ENCODE measurements at regions not wholly inside any gene's neighbourhood (a gene's known extent, or its start where the extent isn't known, plus 50 kb on each side); places are given as distances from the start of the nearest gene placed in this dataset.

DNA sequence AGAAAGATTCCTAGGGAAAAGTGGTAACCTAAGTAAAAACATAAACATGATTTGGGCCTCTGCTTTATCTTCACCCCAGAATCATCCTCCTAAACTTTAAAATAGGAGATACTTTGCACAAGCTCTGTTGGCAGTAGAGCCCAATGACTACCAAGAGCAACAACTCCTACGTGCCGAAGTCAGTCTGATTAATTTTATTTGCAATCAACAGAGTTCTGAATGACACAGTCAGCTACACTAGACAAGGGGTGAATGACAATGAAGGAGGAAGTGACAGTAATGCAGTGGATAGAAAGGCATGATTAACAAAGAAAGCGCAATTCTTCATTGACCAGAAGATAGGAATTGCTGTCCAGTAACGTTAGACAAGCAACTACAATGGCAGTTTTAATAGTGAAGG is 957.9 kb upstream of the USP15 start:
- no peak overlapping the region for H3K4me3 ChIP-seq (ENCODE audit: low read depth in 1 of 2, low read length in 2 of 2)
- no peaks in the 10 kb centered on the region for H3K36me3 ChIP-seq (ENCODE audit: control insufficient read depth in 1 of 2, insufficient read depth in 2 of 2, low read length in 2 of 2)
- no peaks in the 10 kb centered on the region for H3K4me1 ChIP-seq (ENCODE audit: control insufficient read depth in 1 of 2, insufficient read depth in 2 of 2, low read length in 2 of 2)
- H3K9me3 ChIP-seq (ENCODE audit: control insufficient read depth in 1 of 2, low read length in 2 of 2) = no peaks in the 10 kb centered on the region
- no peaks in the 10 kb centered on the region for H3K27me3 ChIP-seq (ENCODE audit: low read depth, low read length)
- H3K27ac ChIP-seq (ENCODE audit: low read length) = no peak overlapping the region

DNA sequence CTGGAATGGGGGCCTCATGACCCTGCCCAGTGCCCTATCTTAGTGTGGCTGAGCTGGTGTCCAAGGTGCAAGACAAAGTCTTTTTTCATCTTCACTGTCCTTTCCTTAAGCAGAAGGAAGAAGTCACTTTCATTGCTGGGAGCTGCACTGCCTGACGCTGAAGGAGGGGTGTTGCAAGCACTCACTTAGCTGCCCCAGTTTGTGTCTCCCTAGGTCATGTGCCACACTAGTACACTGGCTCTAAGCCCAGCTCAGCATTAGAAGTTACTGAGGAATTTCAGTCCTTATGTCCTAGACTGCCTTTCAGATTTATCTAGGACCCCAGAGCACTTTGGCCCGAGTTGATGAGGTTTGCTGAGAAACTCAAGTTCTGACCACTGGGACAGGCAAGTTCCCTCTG is 952.0 kb upstream of the USP15 start:
- Histone ChIP-seq H3K27me3 (ENCODE audit: low read depth, low read length) (no peaks in the 10 kb centered on the region), H3K36me3 (ENCODE audit: control insufficient read depth in 1 of 2, insufficient read depth in 2 of 2, low read length in 2 of 2) (no peaks in the 10 kb centered on the region), H3K4me3 (ENCODE audit: low read depth in 1 of 2, low read length in 2 of 2) (no peak overlapping the region), H3K4me1 (ENCODE audit: control insufficient read depth in 1 of 2, insufficient read depth in 2 of 2, low read length in 2 of 2) (no peaks in the 10 kb centered on the region), H3K27ac (ENCODE audit: low read length) (no peak overlapping the region), H3K9me3 (ENCODE audit: control insufficient read depth in 1 of 2, low read length in 2 of 2) (no peaks in the 10 kb centered on the region)

DNA sequence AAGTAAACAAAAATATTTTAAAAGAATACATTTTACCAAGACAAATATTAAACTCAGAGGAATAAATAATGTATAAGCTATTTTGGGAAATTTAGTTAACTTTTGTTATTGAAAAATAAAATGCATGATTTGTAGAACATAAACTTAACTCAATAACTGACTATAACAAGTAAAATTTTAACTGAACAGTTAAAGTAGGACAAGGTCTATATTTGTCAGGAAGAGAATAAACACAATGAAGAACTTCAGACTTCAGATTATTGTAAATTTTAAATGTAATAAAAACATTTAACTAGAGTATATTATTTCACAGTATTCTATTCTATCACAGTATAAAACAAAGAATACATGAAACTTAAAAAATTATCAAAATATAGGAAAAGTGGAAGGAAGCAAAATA is 948.8 kb upstream of the USP15 start:
- H3K36me3 ChIP-seq (ENCODE audit: control insufficient read depth in 1 of 2, insufficient read depth in 2 of 2, low read length in 2 of 2) = no peaks in the 10 kb centered on the region
- no peaks in the 10 kb centered on the region for H3K4me1 ChIP-seq (ENCODE audit: control insufficient read depth in 1 of 2, insufficient read depth in 2 of 2, low read length in 2 of 2)
- no peaks in the 10 kb centered on the region for H3K27me3 ChIP-seq (ENCODE audit: low read depth, low read length)
- H3K4me3 ChIP-seq (ENCODE audit: low read depth in 1 of 2, low read length in 2 of 2) = no peak overlapping the region
- H3K27ac ChIP-seq (ENCODE audit: low read length) = no peak overlapping the region
- no peaks in the 10 kb centered on the region for H3K9me3 ChIP-seq (ENCODE audit: control insufficient read depth in 1 of 2, low read length in 2 of 2)

DNA sequence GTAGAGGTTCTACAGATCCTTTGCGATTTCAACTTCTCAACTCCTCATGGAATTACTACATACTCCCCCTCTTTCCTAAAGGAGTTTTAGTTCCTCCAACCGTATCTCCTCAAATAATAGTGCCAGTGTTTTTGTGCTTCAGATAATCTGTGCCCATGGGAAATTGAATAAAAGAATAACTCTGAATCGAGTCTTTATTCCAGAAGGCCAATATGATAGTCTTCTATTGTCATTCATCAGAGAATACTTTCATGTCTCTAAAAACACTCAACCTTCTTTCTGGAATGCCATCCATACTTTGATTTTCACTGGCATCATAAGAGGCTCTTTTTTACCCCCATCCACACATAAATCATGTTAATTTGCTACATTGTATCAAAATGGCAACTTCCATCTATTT is 911.3 kb upstream of the USP15 start:
- no peaks in the 10 kb centered on the region for H3K27me3 ChIP-seq (ENCODE audit: low read depth, low read length)
- no peak overlapping the region for H3K4me3 ChIP-seq (ENCODE audit: low read depth in 1 of 2, low read length in 2 of 2)
- H3K4me1 ChIP-seq (ENCODE audit: control insufficient read depth in 1 of 2, insufficient read depth in 2 of 2, low read length in 2 of 2) = no peaks in the 10 kb centered on the region
- H3K27ac ChIP-seq (ENCODE audit: low read length) = no peak overlapping the region
- no peaks in the 10 kb centered on the region for H3K36me3 ChIP-seq (ENCODE audit: control insufficient read depth in 1 of 2, insufficient read depth in 2 of 2, low read length in 2 of 2)
- no peaks in the 10 kb centered on the region for H3K9me3 ChIP-seq (ENCODE audit: control insufficient read depth in 1 of 2, low read length in 2 of 2)

- H3K9me3 ChIP-seq (ENCODE audit: control insufficient read depth in 1 of 2, low read length in 2 of 2) = no peaks in the 10 kb centered on the region
- no peak overlapping the region for H3K4me3 ChIP-seq (ENCODE audit: low read depth in 1 of 2, low read length in 2 of 2)
- no peaks in the 10 kb centered on the region for H3K36me3 ChIP-seq (ENCODE audit: control insufficient read depth in 1 of 2, insufficient read depth in 2 of 2, low read length in 2 of 2)
- H3K4me1 ChIP-seq (ENCODE audit: control insufficient read depth in 1 of 2, insufficient read depth in 2 of 2, low read length in 2 of 2) = no peaks in the 10 kb centered on the region
- no peaks in the 10 kb centered on the region for H3K27me3 ChIP-seq (ENCODE audit: low read depth, low read length)
- no peak overlapping the region for H3K27ac ChIP-seq (ENCODE audit: low read length)
Observed at GRCh38 chr12:61355105-61355504, 905.1 kb upstream of the USP15 start.

GRCh38 chr12:61356485-61356884 is 903.7 kb upstream of the USP15 start:
- no peaks in the 10 kb centered on the region for H3K36me3 ChIP-seq (ENCODE audit: control insufficient read depth in 1 of 2, insufficient read depth in 2 of 2, low read length in 2 of 2)
- H3K27me3 ChIP-seq (ENCODE audit: low read depth, low read length) = no peaks in the 10 kb centered on the region
- no peak overlapping the region for H3K27ac ChIP-seq (ENCODE audit: low read length)
- no peaks in the 10 kb centered on the region for H3K4me1 ChIP-seq (ENCODE audit: control insufficient read depth in 1 of 2, insufficient read depth in 2 of 2, low read length in 2 of 2)
- no peak overlapping the region for H3K4me3 ChIP-seq (ENCODE audit: low read depth in 1 of 2, low read length in 2 of 2)
- H3K9me3 ChIP-seq (ENCODE audit: control insufficient read depth in 1 of 2, low read length in 2 of 2) = no peaks in the 10 kb centered on the region

GRCh38 chr12:61357496-61357895 is 902.7 kb upstream of the USP15 start:
- H3K4me1 ChIP-seq (ENCODE audit: control insufficient read depth in 1 of 2, insufficient read depth in 2 of 2, low read length in 2 of 2) = no peaks in the 10 kb centered on the region
- H3K4me3 ChIP-seq (ENCODE audit: low read depth in 1 of 2, low read length in 2 of 2) = no peak overlapping the region
- H3K27ac ChIP-seq (ENCODE audit: low read length) = no peak overlapping the region
- H3K9me3 ChIP-seq (ENCODE audit: control insufficient read depth in 1 of 2, low read length in 2 of 2) = no peaks in the 10 kb centered on the region
- H3K27me3 ChIP-seq (ENCODE audit: low read depth, low read length) = no peaks in the 10 kb centered on the region
- no peaks in the 10 kb centered on the region for H3K36me3 ChIP-seq (ENCODE audit: control insufficient read depth in 1 of 2, insufficient read depth in 2 of 2, low read length in 2 of 2)

GRCh38 chr12:61362037-61362436 is 898.2 kb upstream of the USP15 start:
- Histone ChIP-seq H3K36me3 (ENCODE audit: control insufficient read depth in 1 of 2, insufficient read depth in 2 of 2, low read length in 2 of 2) (no peaks in the 10 kb centered on the region), H3K4me1 (ENCODE audit: control insufficient read depth in 1 of 2, insufficient read depth in 2 of 2, low read length in 2 of 2) (no peaks in the 10 kb centered on the region), H3K9me3 (ENCODE audit: control insufficient read depth in 1 of 2, low read length in 2 of 2) (no peaks in the 10 kb centered on the region), H3K27me3 (ENCODE audit: low read depth, low read length) (no peaks in the 10 kb centered on the region), H3K27ac (ENCODE audit: low read length) (no peak overlapping the region), H3K4me3 (ENCODE audit: low read depth in 1 of 2, low read length in 2 of 2) (no peak overlapping the region)

- H3K27me3 ChIP-seq (ENCODE audit: low read depth, low read length) = no peaks in the 10 kb centered on the region
- no peaks in the 10 kb centered on the region for H3K9me3 ChIP-seq (ENCODE audit: control insufficient read depth in 1 of 2, low read length in 2 of 2)
- H3K4me3 ChIP-seq (ENCODE audit: low read depth in 1 of 2, low read length in 2 of 2) = no peak overlapping the region
- H3K27ac ChIP-seq (ENCODE audit: low read length) = no peak overlapping the region
- no peaks in the 10 kb centered on the region for H3K36me3 ChIP-seq (ENCODE audit: control insufficient read depth in 1 of 2, insufficient read depth in 2 of 2, low read length in 2 of 2)
- no peaks in the 10 kb centered on the region for H3K4me1 ChIP-seq (ENCODE audit: control insufficient read depth in 1 of 2, insufficient read depth in 2 of 2, low read length in 2 of 2)
Observed at GRCh38 chr12:61365001-61365400, 895.2 kb upstream of the USP15 start.

DNA sequence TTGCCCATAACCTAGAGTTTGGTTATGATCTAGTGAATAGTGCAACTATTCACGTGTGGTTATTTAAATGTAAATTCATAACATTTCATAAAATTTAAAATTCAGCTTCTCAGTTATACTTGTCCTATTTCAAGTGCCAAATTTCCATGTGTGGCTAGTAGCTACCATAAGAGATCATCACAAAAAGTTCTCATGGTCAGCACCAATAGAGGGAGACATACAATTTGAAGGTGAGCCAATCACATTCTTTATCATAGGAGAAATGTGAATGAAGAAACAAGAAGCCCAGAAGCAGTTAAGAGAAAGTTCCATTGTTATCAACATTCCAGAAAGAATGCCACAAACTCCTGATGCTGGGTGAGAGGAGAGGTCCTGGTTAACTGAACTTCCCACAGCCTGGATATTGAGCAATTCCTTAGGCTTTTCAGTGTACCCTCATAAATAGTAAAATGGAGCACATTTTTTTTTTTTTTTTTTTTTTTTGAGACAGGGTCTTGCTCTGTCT is 892.9 kb upstream of the USP15 start:
- H3K9me3 ChIP-seq (ENCODE audit: control insufficient read depth in 1 of 2, low read length in 2 of 2) = no peaks in the 10 kb centered on the region
- no peak overlapping the region for H3K27ac ChIP-seq (ENCODE audit: low read length)
- no peaks in the 10 kb centered on the region for H3K27me3 ChIP-seq (ENCODE audit: low read depth, low read length)
- no peaks in the 10 kb centered on the region for H3K4me1 ChIP-seq (ENCODE audit: control insufficient read depth in 1 of 2, insufficient read depth in 2 of 2, low read length in 2 of 2)
- no peaks in the 10 kb centered on the region for H3K36me3 ChIP-seq (ENCODE audit: control insufficient read depth in 1 of 2, insufficient read depth in 2 of 2, low read length in 2 of 2)
- H3K4me3 ChIP-seq (ENCODE audit: low read depth in 1 of 2, low read length in 2 of 2) = no peak overlapping the region

GRCh38 chr12:61369241-61369910 is 890.8 kb upstream of the USP15 start:
- Histone ChIP-seq H3K27ac (ENCODE audit: low read length) (no peak overlapping the region), H3K27me3 (ENCODE audit: low read depth, low read length) (no peaks in the 10 kb centered on the region), H3K36me3 (ENCODE audit: control insufficient read depth in 1 of 2, insufficient read depth in 2 of 2, low read length in 2 of 2) (no peaks in the 10 kb centered on the region), H3K4me1 (ENCODE audit: control insufficient read depth in 1 of 2, insufficient read depth in 2 of 2, low read length in 2 of 2) (no peaks in the 10 kb centered on the region), H3K4me3 (ENCODE audit: low read depth in 1 of 2, low read length in 2 of 2) (no peak overlapping the region), H3K9me3 (ENCODE audit: control insufficient read depth in 1 of 2, low read length in 2 of 2) (no peaks in the 10 kb centered on the region)

DNA sequence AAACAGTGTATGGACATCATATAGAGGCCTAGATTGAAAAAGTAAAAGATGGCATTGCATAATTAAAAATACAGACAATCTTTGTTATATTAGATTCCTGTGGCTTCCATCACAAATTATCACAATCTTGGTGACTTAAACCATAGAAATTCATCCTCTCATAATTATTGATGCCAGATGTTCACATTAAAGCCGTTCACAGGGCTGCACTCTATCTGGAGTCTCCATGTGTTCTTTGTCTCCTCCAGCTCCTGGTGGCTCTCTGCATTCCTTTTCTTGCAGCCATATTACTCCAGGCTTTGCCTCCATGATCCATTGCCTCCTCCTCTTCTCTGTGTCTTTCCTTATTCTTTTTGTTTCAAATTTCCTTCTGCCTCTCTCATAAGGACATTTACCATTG is 875.7 kb upstream of the USP15 start:
- no peak overlapping the region for H3K4me3 ChIP-seq (ENCODE audit: low read depth in 1 of 2, low read length in 2 of 2)
- H3K27me3 ChIP-seq (ENCODE audit: low read depth, low read length) = no peaks in the 10 kb centered on the region
- H3K4me1 ChIP-seq (ENCODE audit: control insufficient read depth in 1 of 2, insufficient read depth in 2 of 2, low read length in 2 of 2) = no peaks in the 10 kb centered on the region
- no peaks in the 10 kb centered on the region for H3K9me3 ChIP-seq (ENCODE audit: control insufficient read depth in 1 of 2, low read length in 2 of 2)
- no peaks in the 10 kb centered on the region for H3K36me3 ChIP-seq (ENCODE audit: control insufficient read depth in 1 of 2, insufficient read depth in 2 of 2, low read length in 2 of 2)
- no peak overlapping the region for H3K27ac ChIP-seq (ENCODE audit: low read length)
